ENCODE measurements at regions not wholly inside any gene's neighbourhood (a gene's known extent, or its start where the extent isn't known, plus 50 kb on each side); places are given as distances from the start of the nearest gene placed in this dataset.

DNA sequence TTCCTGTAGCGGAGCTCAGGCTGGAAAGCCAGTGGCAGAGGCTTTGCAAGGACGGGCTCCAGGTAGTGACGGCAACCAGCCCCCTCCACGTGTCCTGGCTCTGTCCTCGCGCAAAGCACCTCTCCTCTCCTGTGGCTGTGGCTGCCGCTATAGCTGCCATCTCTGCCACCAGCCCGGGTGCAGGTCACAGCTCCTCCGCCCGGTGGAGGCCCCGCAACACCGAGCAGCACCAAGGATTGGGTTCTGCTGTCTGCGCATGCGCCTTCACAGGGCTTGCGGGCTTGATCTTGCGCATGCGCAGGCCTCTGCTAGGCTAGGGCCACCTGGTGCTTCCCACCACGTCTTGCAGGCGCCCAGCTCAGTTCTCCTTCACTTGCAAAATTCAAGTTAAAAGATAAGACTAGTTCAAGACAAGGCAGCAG lies 625.4 kb downstream of the QKI start:
- no peak for ATAC-seq (ENCODE audit: poor library complexity)
- TF ChIP-seq, protein P1, sequence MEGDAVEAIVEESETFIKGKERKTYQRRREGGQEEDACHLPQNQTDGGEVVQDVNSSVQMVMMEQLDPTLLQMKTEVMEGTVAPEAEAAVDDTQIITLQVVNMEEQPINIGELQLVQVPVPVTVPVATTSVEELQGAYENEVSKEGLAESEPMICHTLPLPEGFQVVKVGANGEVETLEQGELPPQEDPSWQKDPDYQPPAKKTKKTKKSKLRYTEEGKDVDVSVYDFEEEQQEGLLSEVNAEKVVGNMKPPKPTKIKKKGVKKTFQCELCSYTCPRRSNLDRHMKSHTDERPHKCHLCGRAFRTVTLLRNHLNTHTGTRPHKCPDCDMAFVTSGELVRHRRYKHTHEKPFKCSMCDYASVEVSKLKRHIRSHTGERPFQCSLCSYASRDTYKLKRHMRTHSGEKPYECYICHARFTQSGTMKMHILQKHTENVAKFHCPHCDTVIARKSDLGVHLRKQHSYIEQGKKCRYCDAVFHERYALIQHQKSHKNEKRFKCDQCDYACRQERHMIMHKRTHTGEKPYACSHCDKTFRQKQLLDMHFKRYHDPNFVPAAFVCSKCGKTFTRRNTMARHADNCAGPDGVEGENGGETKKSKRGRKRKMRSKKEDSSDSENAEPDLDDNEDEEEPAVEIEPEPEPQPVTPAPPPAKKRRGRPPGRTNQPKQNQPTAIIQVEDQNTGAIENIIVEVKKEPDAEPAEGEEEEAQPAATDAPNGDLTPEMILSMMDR (IDR thresholded peaks at IDR 0.05) = no peak
- Histone ChIP-seq H3K4me3 (ENCODE audit: low read length) (peak overlapping the region; percentile 31), H3K4me1 (ENCODE audit: insufficient read depth, low read length) (no peaks in the 10 kb centered on the region), H3K27me3 (ENCODE audit: control insufficient read depth in 1 of 2, insufficient read depth in 2 of 2, low read length in 2 of 2) (no peaks in the 10 kb centered on the region), H3K36me3 (ENCODE audit: insufficient read depth, low read length) (no peaks in the 10 kb centered on the region), H3K27ac (ENCODE audit: low read depth in 1 of 2, low read length in 2 of 2) (no peak overlapping the region), H3K9me3 (ENCODE audit: control insufficient read depth in 1 of 2, insufficient read depth in 1 of 2, low read length in 2 of 2) (peaks cover 0 to 5% of the 10 kb centered on the region in 2 experiments)
- no peaks in the 10 kb centered on the region for H3K4me1 Mint-ChIP-seq (ENCODE audit: low read depth)
- no peaks in the 10 kb centered on the region for H3K36me3 Mint-ChIP-seq (ENCODE audit: low read depth)
- DNase-seq = peak in 10 of 14 experiments; percentile 3 to 88 (median 41)
- no peak overlapping the region for H3K4me3 Mint-ChIP-seq
- H3K27me3 Mint-ChIP-seq = peaks cover 4% of the 10 kb centered on the region
- H3K9me3 Mint-ChIP-seq = no peaks in the 10 kb centered on the region
- intact Hi-C loops (cut with DNase I, micrococcal nuclease) = no loop called here
- POLR2A ChIA-PET = no interaction called here
- no peak overlapping the region for H3K27ac Mint-ChIP-seq
- CTCF ChIA-PET = no interaction called here

DNA sequence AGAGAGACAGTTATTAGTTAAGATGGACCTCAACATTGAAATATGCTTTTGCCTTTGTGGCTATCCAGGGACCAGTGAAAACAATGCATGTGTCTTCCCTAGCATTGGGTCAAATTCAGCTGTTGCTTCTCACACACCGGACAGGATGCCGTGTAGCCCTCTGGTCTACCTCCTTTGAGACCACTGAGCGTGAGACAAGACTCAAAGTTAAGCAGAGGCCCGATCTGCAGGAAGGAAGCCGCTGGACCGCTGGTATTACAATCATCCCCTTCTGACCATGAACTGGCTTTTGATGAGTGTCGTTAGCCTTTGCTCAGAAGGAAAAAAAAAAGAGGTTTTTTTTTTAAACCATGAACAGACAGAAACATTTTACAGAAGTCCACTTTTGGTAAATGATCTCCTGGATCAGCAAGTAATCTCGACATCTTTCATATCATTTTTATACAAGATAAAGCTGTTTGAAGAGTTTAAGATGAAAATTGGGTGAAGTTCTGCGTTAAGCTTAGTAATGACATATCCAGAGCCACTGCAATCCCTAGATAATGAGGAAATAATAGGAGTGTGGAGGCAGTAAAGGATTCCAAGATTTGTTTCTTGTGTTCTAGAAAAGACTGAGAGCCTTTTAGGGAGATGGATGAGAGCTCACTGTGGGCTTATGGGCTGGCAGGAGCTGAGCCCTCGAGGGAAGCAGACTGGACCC lies 622.8 kb downstream of the QKI start:
- TF ChIP-seq, protein P1 (IDR thresholded peaks at IDR 0.05) = no peak
- H3K9me3 Mint-ChIP-seq = no peaks in the 10 kb centered on the region
- CTCF ChIA-PET = no interaction called here
- no peak overlapping the region for H3K4me3 ChIP-seq (ENCODE audit: low read length)
- H3K27me3 ChIP-seq (ENCODE audit: control insufficient read depth in 1 of 2, insufficient read depth in 2 of 2, low read length in 2 of 2) = no peaks in the 10 kb centered on the region
- no peaks in the 10 kb centered on the region for H3K4me1 ChIP-seq (ENCODE audit: insufficient read depth, low read length)
- H3K9me3 ChIP-seq (ENCODE audit: control insufficient read depth in 1 of 2, insufficient read depth in 1 of 2, low read length in 2 of 2) = peaks cover 0 to 5% of the 10 kb centered on the region in 2 experiments
- H3K27ac Mint-ChIP-seq = no peak overlapping the region
- no peak overlapping the region for H3K27ac ChIP-seq (ENCODE audit: low read depth in 1 of 2, low read length in 2 of 2)
- intact Hi-C loops (cut with DNase I, micrococcal nuclease) = no loop called here
- H3K4me1 Mint-ChIP-seq (ENCODE audit: low read depth) = no peaks in the 10 kb centered on the region
- POLR2A ChIA-PET = no interaction called here
- no peak overlapping the region for H3K4me3 Mint-ChIP-seq
- DNase-seq (no peak), ATAC-seq (ENCODE audit: poor library complexity) (no peak)
- H3K36me3 Mint-ChIP-seq (ENCODE audit: low read depth) = no peaks in the 10 kb centered on the region
- no peaks in the 10 kb centered on the region for H3K36me3 ChIP-seq (ENCODE audit: insufficient read depth, low read length)
- peaks cover 4% of the 10 kb centered on the region for H3K27me3 Mint-ChIP-seq

DNA sequence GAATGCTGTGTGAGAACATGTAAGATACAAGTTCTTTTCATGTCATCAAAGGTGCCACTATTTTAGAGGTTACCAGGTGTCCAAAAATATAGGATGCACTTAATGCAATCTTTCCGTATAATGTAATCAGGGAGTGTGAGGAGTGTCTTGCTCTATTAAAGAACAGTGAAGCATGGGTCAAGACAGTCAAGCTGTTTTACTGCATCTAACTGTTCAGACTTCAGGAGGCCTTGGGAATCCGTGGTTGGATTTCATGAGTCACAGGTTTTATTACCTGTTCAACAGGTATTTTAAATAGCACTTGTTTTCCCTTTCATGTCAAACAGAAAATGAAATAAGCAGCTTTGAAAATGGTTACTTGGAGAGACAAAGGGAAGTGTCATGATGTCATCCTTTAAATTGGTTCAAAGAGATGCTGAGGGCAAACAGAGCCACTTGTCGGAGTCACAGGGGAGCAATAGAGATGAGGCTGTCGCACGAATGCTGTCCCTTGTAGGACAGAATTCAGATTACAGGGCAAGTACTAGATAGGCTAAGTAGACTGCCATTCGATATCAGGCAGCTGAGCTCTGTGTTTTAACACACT lies 621.5 kb downstream of the QKI start:
- DNase-seq (no peak), ATAC-seq (ENCODE audit: poor library complexity) (no peak)
- no peaks in the 10 kb centered on the region for H3K4me1 Mint-ChIP-seq (ENCODE audit: low read depth)
- Histone ChIP-seq H3K36me3 (ENCODE audit: insufficient read depth, low read length) (no peaks in the 10 kb centered on the region), H3K27me3 (ENCODE audit: control insufficient read depth in 1 of 2, insufficient read depth in 2 of 2, low read length in 2 of 2) (no peaks in the 10 kb centered on the region), H3K27ac (ENCODE audit: low read depth in 1 of 2, low read length in 2 of 2) (no peak overlapping the region), H3K4me1 (ENCODE audit: insufficient read depth, low read length) (no peaks in the 10 kb centered on the region), H3K4me3 (ENCODE audit: low read length) (no peak overlapping the region), H3K9me3 (ENCODE audit: control insufficient read depth in 1 of 2, insufficient read depth in 1 of 2, low read length in 2 of 2) (peaks cover 0 to 5% of the 10 kb centered on the region in 2 experiments)
- H3K36me3 Mint-ChIP-seq (ENCODE audit: low read depth) = no peaks in the 10 kb centered on the region
- H3K9me3 Mint-ChIP-seq = no peaks in the 10 kb centered on the region
- H3K27ac Mint-ChIP-seq = no peak overlapping the region
- peaks cover 4% of the 10 kb centered on the region for H3K27me3 Mint-ChIP-seq
- ChIA-PET CTCF (no interaction called here), POLR2A (no interaction called here)
- intact Hi-C loops (cut with DNase I, micrococcal nuclease) = no loop called here
- TF ChIP-seq, protein P1 (IDR thresholded peaks at IDR 0.05) = no peak
- no peak overlapping the region for H3K4me3 Mint-ChIP-seq

Measured in CD4-positive, alpha-beta T cell (primary cell).